ENCODE measurements at regions not wholly inside any gene's neighbourhood (a gene's known extent, or its start where the extent isn't known, plus 50 kb on each side); places are given as distances from the start of the nearest gene placed in this dataset.

DNA sequence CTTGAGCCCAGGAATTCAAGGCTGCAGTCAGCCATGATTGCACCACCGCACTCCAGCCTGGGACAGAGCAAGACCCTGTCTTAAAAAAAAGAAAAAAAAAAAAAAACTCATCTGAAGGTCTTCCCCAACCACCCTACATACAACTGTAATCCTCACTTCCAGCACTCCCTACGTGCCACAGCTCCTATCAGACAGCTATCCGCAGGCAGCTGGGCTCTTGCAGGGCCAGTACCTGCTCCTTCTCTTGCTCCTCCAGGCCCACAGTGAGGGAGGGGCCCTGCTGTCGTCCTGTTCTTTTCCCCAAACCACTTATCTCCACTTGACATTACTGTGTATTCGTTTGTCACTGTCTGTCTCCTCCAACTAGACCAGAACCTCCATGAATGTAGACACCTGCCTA lies 156.1 kb upstream of the NECTIN1 start:
- FAIRE-seq (no peak), DNase-seq (ENCODE audit: low read depth, low spot score) (no peak)
- Histone ChIP-seq H3K4me1 (ENCODE audit: control insufficient read depth, extremely low read depth, insufficient read depth, low read length) (no peaks in the 10 kb centered on the region), H3K4me3 (replicated peaks in 1 of 3; ENCODE audit: insufficient read depth in 1 of 3, low read depth in 1 of 3, low read length in 3 of 3) (no peak overlapping the region), H3K27me3 (ENCODE audit: control insufficient read depth in 2 of 2, insufficient read depth in 2 of 2, low read length in 2 of 2) (no peaks in the 10 kb centered on the region), H3K4me2 (ENCODE audit: insufficient read depth, low read length) (no peak overlapping the region), H3K36me3 (ENCODE audit: control insufficient read depth in 2 of 2, extremely low read depth in 1 of 2, insufficient read depth in 2 of 2, low read length in 2 of 2) (no peaks in the 10 kb centered on the region), H3K79me2 (ENCODE audit: control insufficient read depth, insufficient read depth, low read length) (no peaks in the 10 kb centered on the region), H4K20me1 (replicated peaks; ENCODE audit: control insufficient read depth, extremely low read depth, insufficient read depth, low read length) (no peaks in the 10 kb centered on the region), H3K9ac (replicated peaks; ENCODE audit: extremely low read depth, insufficient read depth, low read length) (no peak overlapping the region), H2AFZ (ENCODE audit: low read depth, low read length) (no peak overlapping the region), H3K9me1 (replicated peaks; ENCODE audit: control insufficient read depth, extremely low read depth, insufficient read depth, low read length) (no peaks in the 10 kb centered on the region), H3K9me3 (replicated peaks; ENCODE audit: control insufficient read depth, insufficient read depth, low read length) (no peaks in the 10 kb centered on the region), H3K27ac (ENCODE audit: insufficient read depth, low read depth, low read length) (no peak overlapping the region)
- ChIA-PET CTCF (no interaction called here), POLR2A (no interaction called here)
- dilution Hi-C loops (cut with MboI; ENCODE audit: extremely low pct_ligation_motif_present, low sequenced_read_pairs) (no loop called here), intact Hi-C loops (cut with micrococcal nuclease) (no loop called here)
- TF ChIP-seq CTCF (IDR thresholded peaks at IDR 0.05; ENCODE audit: extremely low read depth in 1 of 2, insufficient read depth in 1 of 2, low read depth in 1 of 2, low read length in 2 of 2) (no peak), EZH2 (IDR thresholded peaks at IDR 0.05; ENCODE audit: borderline replicate concordance, low read depth, low read length, severe bottlenecking) (no peak), JUN (IDR thresholded peaks at IDR 0.05; ENCODE audit: borderline replicate concordance, insufficient read depth, insufficient read length, low read depth) (no peak), GATA2 (IDR thresholded peaks at IDR 0.05; ENCODE audit: insufficient read depth, insufficient read length, low read depth, low read length) (no peak), POLR2A (IDR thresholded peaks at IDR 0.05; ENCODE audit: low read depth, low read length) (no peak), MAX (IDR thresholded peaks at IDR 0.05; ENCODE audit: insufficient read depth, insufficient read length) (no peak), MYC (IDR thresholded peaks at IDR 0.05; ENCODE audit: low read depth, low read length) (no peak), FOS (IDR thresholded peaks at IDR 0.05; ENCODE audit: borderline replicate concordance, insufficient read depth, low read length) (no peak), POLR2AphosphoS5 (IDR thresholded peaks at IDR 0.05; ENCODE audit: insufficient read depth, low read depth, low read length) (no peak)
- no TSS peak for BruUV-seq (replicated peaks)

Data from endothelial cell of umbilical vein (primary cell).